Breast epithelium (tissue), 3 donors: ENCODE measurements at regions not wholly inside any gene's neighbourhood (a gene's known extent, or its start where the extent isn't known, plus 50 kb on each side); places are given as distances from the start of the nearest gene placed in this dataset.

Experiments
- CTCF ChIP-seq, 3 donors: fragments of 450-650 bp; IDR thresholded peaks; one replicate each; pipeline ENCODE4 v1.5.1; 2016 to 2017; ENCODE audit warnings: antibody characterized with exemption in 3 of 3, mild to moderate bottlenecking in 3 of 3, moderate library complexity in 3 of 3
- POLR2A ChIP-seq: fragments of 450-650 bp; IDR thresholded peaks from one replicate; pipeline ENCODE4 v1.6.1; 2016; ENCODE audit warnings: antibody characterized with exemption, mild to moderate bottlenecking, moderate library complexity
- POLR2AphosphoS5 ChIP-seq, 3 donors: sonication (generic); formaldehyde crosslinking; IDR thresholded peaks; one replicate each; pipeline ENCODE4 v1.6.1; 2017; ENCODE audit warnings: antibody characterized with exemption in 3 of 3

GRCh38 chr6:125550892-125551291, 198.5 kb upstream of the HEY2 start:
- no peak for TF ChIP-seq POLR2AphosphoS5 (IDR thresholded peaks at IDR 0.05)
- no peak for TF ChIP-seq POLR2A
- TF ChIP-seq CTCF (IDR thresholded peaks at IDR 0.05): no peak
